ENCODE measurements at regions not wholly inside any gene's neighbourhood (a gene's known extent, or its start where the extent isn't known, plus 50 kb on each side); places are given as distances from the start of the nearest gene placed in this dataset.

GRCh38 chr16:86343027-86343795, 167.1 kb upstream of the FOXF1 start:
- Histone ChIP-seq H3K79me2 (ENCODE audit: control insufficient read depth, insufficient read depth, low read length) (no peaks in the 10 kb centered on the region), H2AFZ (ENCODE audit: low read depth, low read length) (peak overlapping the region; percentile 83), H3K4me3 (replicated peaks in 1 of 3; ENCODE audit: insufficient read depth in 1 of 3, low read depth in 1 of 3, low read length in 3 of 3) (no peak overlapping the region), H3K4me2 (ENCODE audit: insufficient read depth, low read length) (peak overlapping the region; percentile 48), H3K9me3 (replicated peaks; ENCODE audit: control insufficient read depth, insufficient read depth, low read length) (no peaks in the 10 kb centered on the region), H3K9me1 (replicated peaks; ENCODE audit: control insufficient read depth, extremely low read depth, insufficient read depth, low read length) (no peaks in the 10 kb centered on the region), H3K36me3 (ENCODE audit: control insufficient read depth in 2 of 2, extremely low read depth in 1 of 2, insufficient read depth in 2 of 2, low read length in 2 of 2) (no peaks in the 10 kb centered on the region), H3K4me1 (ENCODE audit: control insufficient read depth, extremely low read depth, insufficient read depth, low read length) (peaks cover 43% of the 10 kb centered on the region), H3K9ac (replicated peaks; ENCODE audit: extremely low read depth, insufficient read depth, low read length) (peak overlapping the region; percentile 66), H4K20me1 (replicated peaks; ENCODE audit: control insufficient read depth, extremely low read depth, insufficient read depth, low read length) (no peaks in the 10 kb centered on the region), H3K27me3 (ENCODE audit: control insufficient read depth in 2 of 2, insufficient read depth in 2 of 2, low read length in 2 of 2) (no peaks in the 10 kb centered on the region), H3K27ac (ENCODE audit: insufficient read depth, low read depth, low read length) (peak overlapping the region; percentile 88)
- CTCF ChIA-PET = interaction anchor here (0.6 to 5.3 kb wide), 14 partner anchors 9 to 270 kb away, joined by 3 to 58 read pairs (median 4); partner anchors contain the start of gene FOXF1
- DNase-seq (ENCODE audit: low read depth, low spot score) (peak; percentile 83), FAIRE-seq (peak; percentile 77)
- intact Hi-C loops (cut with micrococcal nuclease) (loop anchor here (1.0 to 5.0 kb wide), 3 partner anchors 44 to 271 kb away; no protein-coding TSS in a partner anchor), dilution Hi-C loops (cut with MboI; ENCODE audit: extremely low pct_ligation_motif_present, low sequenced_read_pairs) (no loop called here)
- POLR2A ChIA-PET = interaction anchor here (0.5 to 1.0 kb wide), 3 partner anchors 72 to 1051 kb away, joined by 3 to 7 read pairs (median 4); no protein-coding TSS in a partner anchor
- TSS peak; percentile 84 for BruUV-seq (replicated peaks)
- no peak for TF ChIP-seq FOS (IDR thresholded peaks at IDR 0.05; ENCODE audit: borderline replicate concordance, insufficient read depth, low read length)
- no peak for TF ChIP-seq POLR2AphosphoS5 (IDR thresholded peaks at IDR 0.05; ENCODE audit: insufficient read depth, low read depth, low read length)
- no peak for TF ChIP-seq MYC (IDR thresholded peaks at IDR 0.05; ENCODE audit: low read depth, low read length)

GRCh38 chr16:86343796-86344585, 166.3 kb upstream of the FOXF1 start:
- Histone ChIP-seq H3K36me3 (ENCODE audit: control insufficient read depth in 2 of 2, extremely low read depth in 1 of 2, insufficient read depth in 2 of 2, low read length in 2 of 2) (no peaks in the 10 kb centered on the region), H3K4me1 (ENCODE audit: control insufficient read depth, extremely low read depth, insufficient read depth, low read length) (peaks cover 43% of the 10 kb centered on the region), H3K4me2 (ENCODE audit: insufficient read depth, low read length) (peak overlapping the region; percentile 48), H3K27ac (ENCODE audit: insufficient read depth, low read depth, low read length) (peak overlapping the region; percentile 88), H4K20me1 (replicated peaks; ENCODE audit: control insufficient read depth, extremely low read depth, insufficient read depth, low read length) (no peaks in the 10 kb centered on the region), H3K9me1 (replicated peaks; ENCODE audit: control insufficient read depth, extremely low read depth, insufficient read depth, low read length) (no peaks in the 10 kb centered on the region), H3K79me2 (ENCODE audit: control insufficient read depth, insufficient read depth, low read length) (no peaks in the 10 kb centered on the region), H3K9me3 (replicated peaks; ENCODE audit: control insufficient read depth, insufficient read depth, low read length) (no peaks in the 10 kb centered on the region), H3K27me3 (ENCODE audit: control insufficient read depth in 2 of 2, insufficient read depth in 2 of 2, low read length in 2 of 2) (no peaks in the 10 kb centered on the region), H3K9ac (replicated peaks; ENCODE audit: extremely low read depth, insufficient read depth, low read length) (peak overlapping the region; percentile 66), H3K4me3 (replicated peaks in 1 of 3; ENCODE audit: insufficient read depth in 1 of 3, low read depth in 1 of 3, low read length in 3 of 3) (no peak overlapping the region), H2AFZ (ENCODE audit: low read depth, low read length) (peak overlapping the region; percentile 60)
- POLR2A ChIA-PET = interaction anchor here (0.6 to 1.0 kb wide), 2 partner anchors 71 to 751 kb away, joined by 3 to 7 read pairs; no protein-coding TSS in a partner anchor
- CTCF ChIA-PET = interaction anchor here (0.6 to 5.3 kb wide), 11 partner anchors 10 to 271 kb away, joined by 3 to 58 read pairs (median 4); no protein-coding TSS in a partner anchor
- no peak for TF ChIP-seq MYC (IDR thresholded peaks at IDR 0.05; ENCODE audit: low read depth, low read length)
- TF ChIP-seq JUN (IDR thresholded peaks at IDR 0.05; ENCODE audit: borderline replicate concordance, insufficient read depth, insufficient read length, low read depth) = no peak
- no peak for TF ChIP-seq MAX (IDR thresholded peaks at IDR 0.05; ENCODE audit: insufficient read depth, insufficient read length)
- peak; percentile 82 for TF ChIP-seq GATA2 (IDR thresholded peaks at IDR 0.05; ENCODE audit: insufficient read depth, insufficient read length, low read depth, low read length)
- no peak for TF ChIP-seq CTCF (IDR thresholded peaks at IDR 0.05; ENCODE audit: extremely low read depth in 1 of 2, insufficient read depth in 1 of 2, low read depth in 1 of 2, low read length in 2 of 2)
- no peak for TF ChIP-seq FOS (IDR thresholded peaks at IDR 0.05; ENCODE audit: borderline replicate concordance, insufficient read depth, low read length)
- no peak for TF ChIP-seq POLR2A (IDR thresholded peaks at IDR 0.05; ENCODE audit: low read depth, low read length)
- TF ChIP-seq POLR2AphosphoS5 (IDR thresholded peaks at IDR 0.05; ENCODE audit: insufficient read depth, low read depth, low read length) = peak; percentile 59
- no peak for TF ChIP-seq EZH2 (IDR thresholded peaks at IDR 0.05; ENCODE audit: borderline replicate concordance, low read depth, low read length, severe bottlenecking)
- BruUV-seq (replicated peaks) = no TSS peak
- DNase-seq (ENCODE audit: low read depth, low spot score) = peak; percentile 84
- dilution Hi-C loops (cut with MboI; ENCODE audit: extremely low pct_ligation_motif_present, low sequenced_read_pairs) = no loop called here
- peak; percentile 82 for FAIRE-seq
- intact Hi-C loops (cut with micrococcal nuclease) = loop anchor here (1.0 to 5.0 kb wide), 4 partner anchors 8 to 272 kb away; no protein-coding TSS in a partner anchor

Data from endothelial cell of umbilical vein (primary cell).